Suprapubic skin (tissue), 4 donors: ENCODE measurements at regions not wholly inside any gene's neighbourhood (a gene's known extent, or its start where the extent isn't known, plus 50 kb on each side); places are given as distances from the start of the nearest gene placed in this dataset.

Experiments
- DNase-seq, 2 donors: peaks; one replicate each; pipeline ENCODE4 v3.0.0-alpha.2; 2019; ENCODE audit warnings: low spot score in 2 of 2
- H3K27ac ChIP-seq: fragments of 200-600 bp; sonication (generic); one replicate; pipeline ENCODE4 v1.5.1; 2019
- H3K27me3 ChIP-seq: fragments of 200-600 bp; sonication (generic); one replicate; pipeline ENCODE4 v1.5.1; 2019
- H3K36me3 ChIP-seq: fragments of 200-600 bp; sonication (generic); one replicate; pipeline ENCODE4 v1.5.1; 2019
- H3K4me1 ChIP-seq: fragments of 200-600 bp; sonication (generic); one replicate; pipeline ENCODE4 v1.5.1; 2019
- H3K4me3 ChIP-seq: fragments of 200-600 bp; sonication (generic); one replicate; pipeline ENCODE4 v1.5.1; 2019; ENCODE audit warnings: mild to moderate bottlenecking
- H3K9me3 ChIP-seq: fragments of 200-600 bp; sonication (generic); one replicate; pipeline ENCODE4 v1.5.1; 2019
- EP300 ChIP-seq: sonication (generic); formaldehyde crosslinking; IDR thresholded peaks from one replicate; pipeline ENCODE4 v1.6.1; 2017; ENCODE audit warnings: antibody characterized with exemption
- POLR2A ChIP-seq, 2 donors: fragments of 450-650 bp; IDR thresholded peaks; one replicate each; pipeline ENCODE4 v1.6.1; 2017; ENCODE audit warnings: antibody characterized with exemption in 2 of 2, mild to moderate bottlenecking in 2 of 2, moderate library complexity in 2 of 2
- POLR2AphosphoS5 ChIP-seq, 3 donors: sonication (generic); formaldehyde crosslinking; IDR thresholded peaks; one replicate each; pipeline ENCODE4 v1.6.1; 2017; ENCODE audit warnings: antibody characterized with exemption in 3 of 3
- WGBS: methylation state at CpG from one replicate; pipeline ENCODE4 v1.1.5; 2018; 5-methylcytosine and 5-hydroxymethylcytosine counted together
- TF ChIP-seq, protein P1 (sequence below), 2 donors: fragments of 200-600 bp in 1 of 2; fragments of 450-650 bp in 1 of 2; sonication (generic) in 1 of 2; IDR thresholded peaks; one replicate each; pipeline ENCODE4 v1.5.1; 2016 to 2019; ENCODE audit warnings: antibody characterized with exemption in 2 of 2, mild to moderate bottlenecking in 1 of 2, moderate library complexity in 1 of 2

- TF ChIP-seq, protein P1, sequence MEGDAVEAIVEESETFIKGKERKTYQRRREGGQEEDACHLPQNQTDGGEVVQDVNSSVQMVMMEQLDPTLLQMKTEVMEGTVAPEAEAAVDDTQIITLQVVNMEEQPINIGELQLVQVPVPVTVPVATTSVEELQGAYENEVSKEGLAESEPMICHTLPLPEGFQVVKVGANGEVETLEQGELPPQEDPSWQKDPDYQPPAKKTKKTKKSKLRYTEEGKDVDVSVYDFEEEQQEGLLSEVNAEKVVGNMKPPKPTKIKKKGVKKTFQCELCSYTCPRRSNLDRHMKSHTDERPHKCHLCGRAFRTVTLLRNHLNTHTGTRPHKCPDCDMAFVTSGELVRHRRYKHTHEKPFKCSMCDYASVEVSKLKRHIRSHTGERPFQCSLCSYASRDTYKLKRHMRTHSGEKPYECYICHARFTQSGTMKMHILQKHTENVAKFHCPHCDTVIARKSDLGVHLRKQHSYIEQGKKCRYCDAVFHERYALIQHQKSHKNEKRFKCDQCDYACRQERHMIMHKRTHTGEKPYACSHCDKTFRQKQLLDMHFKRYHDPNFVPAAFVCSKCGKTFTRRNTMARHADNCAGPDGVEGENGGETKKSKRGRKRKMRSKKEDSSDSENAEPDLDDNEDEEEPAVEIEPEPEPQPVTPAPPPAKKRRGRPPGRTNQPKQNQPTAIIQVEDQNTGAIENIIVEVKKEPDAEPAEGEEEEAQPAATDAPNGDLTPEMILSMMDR (IDR thresholded peaks at IDR 0.05): no peak
- TF ChIP-seq POLR2AphosphoS5 (IDR thresholded peaks at IDR 0.05) (no peak), EP300 (no peak), POLR2A (IDR thresholded peaks at IDR 0.05) (no peak)
- Histone ChIP-seq H3K27me3 (no peaks in the 10 kb centered on the region), H3K4me3 (no peak overlapping the region), H3K9me3 (no peaks in the 10 kb centered on the region), H3K4me1 (no peaks in the 10 kb centered on the region), H3K27ac (no peak overlapping the region), H3K36me3 (no peaks in the 10 kb centered on the region)
- 65% methylated on average over 2 of the region's 2 CpGs for WGBS
- no peak for DNase-seq
Measured at GRCh38 chr14:54267172-54267571, 129.6 kb upstream of the CDKN3 start.

- Histone ChIP-seq H3K27me3 (no peaks in the 10 kb centered on the region), H3K4me1 (no peaks in the 10 kb centered on the region), H3K9me3 (no peaks in the 10 kb centered on the region), H3K4me3 (no peak overlapping the region), H3K27ac (no peak overlapping the region), H3K36me3 (no peaks in the 10 kb centered on the region)
- WGBS: 38% methylated on average over 5 of the region's 5 CpGs
- TF ChIP-seq, protein P1 (IDR thresholded peaks at IDR 0.05): no peak
- TF ChIP-seq POLR2AphosphoS5 (IDR thresholded peaks at IDR 0.05): no peak
- TF ChIP-seq POLR2A (IDR thresholded peaks at IDR 0.05): no peak
- no peak for TF ChIP-seq EP300
- DNase-seq: no peak
Measured at GRCh38 chr14:54275997-54276725, 120.6 kb upstream of the CDKN3 start.

DNA sequence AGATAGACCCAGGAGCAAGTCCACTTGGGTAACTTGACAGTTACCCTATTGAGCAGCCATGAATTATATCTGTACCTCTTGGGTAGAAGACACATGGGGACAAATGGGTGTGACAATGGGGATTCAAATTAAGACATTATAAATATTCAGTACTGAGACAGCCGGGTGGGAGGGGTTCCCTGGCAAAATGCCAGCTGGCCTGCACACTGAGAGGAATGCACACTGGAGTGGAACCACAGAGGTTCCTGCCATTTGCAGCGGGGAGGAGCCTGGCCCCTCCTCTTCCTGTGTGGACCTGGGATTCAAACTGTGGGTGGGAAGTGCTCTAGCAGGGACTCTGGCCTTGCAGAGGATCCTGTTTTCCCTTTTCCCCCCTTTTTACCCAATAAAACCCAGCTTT, 118.7 kb upstream of the CDKN3 start:
- no peaks in the 10 kb centered on the region for H3K9me3 ChIP-seq
- no peak for DNase-seq
- 46% methylated on average over 2 of the region's 2 CpGs for WGBS
- H3K4me3 ChIP-seq: no peak overlapping the region
- no peaks in the 10 kb centered on the region for H3K4me1 ChIP-seq
- H3K36me3 ChIP-seq: no peaks in the 10 kb centered on the region
- no peak for TF ChIP-seq EP300
- TF ChIP-seq, protein P1 (IDR thresholded peaks at IDR 0.05): no peak
- TF ChIP-seq POLR2AphosphoS5 (IDR thresholded peaks at IDR 0.05): no peak
- H3K27ac ChIP-seq: no peak overlapping the region
- H3K27me3 ChIP-seq: no peaks in the 10 kb centered on the region

DNA sequence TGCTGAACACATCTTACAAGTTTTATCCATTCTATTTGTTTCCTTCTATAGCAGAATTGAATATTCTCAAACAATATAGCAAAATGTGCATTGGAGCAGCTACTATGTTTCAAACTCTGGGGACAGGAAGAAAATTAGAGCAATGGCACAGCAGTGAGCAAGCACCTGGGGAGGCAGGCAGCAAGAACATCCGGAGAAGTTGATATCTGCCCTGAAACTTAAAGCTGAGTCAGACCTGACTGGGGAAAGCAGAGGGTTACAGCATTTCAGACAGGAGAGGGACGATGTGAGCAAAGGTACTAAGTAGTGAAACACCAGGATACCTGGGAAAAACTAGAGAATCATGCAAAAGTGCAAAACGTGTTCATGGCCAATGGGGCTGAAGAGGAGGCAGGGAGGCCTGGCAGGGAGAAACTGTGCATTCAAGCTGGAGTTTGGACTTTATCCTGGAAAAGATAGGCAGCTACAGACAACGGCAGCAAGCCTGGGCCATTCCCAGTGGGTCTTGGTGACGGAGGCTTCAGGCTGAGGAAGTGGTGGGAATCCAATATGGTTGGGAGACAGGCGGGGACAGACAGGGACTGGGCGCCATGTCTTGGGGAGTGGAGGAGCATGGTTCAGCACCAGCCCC, 118.0 kb upstream of the CDKN3 start:
- no peaks in the 10 kb centered on the region for H3K27me3 ChIP-seq
- H3K27ac ChIP-seq: no peak overlapping the region
- no peak for TF ChIP-seq POLR2AphosphoS5 (IDR thresholded peaks at IDR 0.05)
- TF ChIP-seq EP300: no peak
- no peak for TF ChIP-seq POLR2A (IDR thresholded peaks at IDR 0.05)
- TF ChIP-seq, protein P1 (IDR thresholded peaks at IDR 0.05): no peak
- no peak for DNase-seq
- no peaks in the 10 kb centered on the region for H3K4me1 ChIP-seq
- 89% methylated on average over 7 of the region's 7 CpGs for WGBS
- H3K9me3 ChIP-seq: no peaks in the 10 kb centered on the region
- H3K36me3 ChIP-seq: no peaks in the 10 kb centered on the region
- H3K4me3 ChIP-seq: no peak overlapping the region

DNA sequence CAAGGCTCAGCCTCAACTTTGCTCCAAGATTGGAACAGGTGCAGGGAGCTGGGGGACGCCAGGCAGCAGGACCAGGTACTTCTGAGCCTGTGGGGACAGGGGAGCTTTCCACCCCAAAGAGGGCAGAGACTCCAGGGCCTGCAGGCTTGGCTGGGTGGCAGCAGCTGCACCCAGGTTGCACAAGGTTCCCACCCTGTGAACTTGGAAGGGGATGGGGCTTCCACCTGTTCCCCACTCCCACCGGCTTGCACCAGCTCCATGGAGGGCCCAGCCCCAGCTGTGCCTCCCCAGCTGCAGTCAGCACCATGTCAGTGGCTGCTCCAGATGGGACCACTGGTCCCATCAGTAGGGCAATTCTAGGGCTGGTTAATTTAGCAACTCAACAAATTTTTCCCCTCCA, 114.0 kb upstream of the CDKN3 start:
- TF ChIP-seq POLR2AphosphoS5 (IDR thresholded peaks at IDR 0.05) (no peak), EP300 (no peak), POLR2A (IDR thresholded peaks at IDR 0.05) (no peak)
- TF ChIP-seq, protein P1 (IDR thresholded peaks at IDR 0.05): no peak
- Histone ChIP-seq H3K27me3 (no peaks in the 10 kb centered on the region), H3K27ac (no peak overlapping the region), H3K36me3 (no peaks in the 10 kb centered on the region), H3K9me3 (no peaks in the 10 kb centered on the region), H3K4me3 (no peak overlapping the region), H3K4me1 (no peaks in the 10 kb centered on the region)
- no peak for DNase-seq
- WGBS: 80% methylated on average over 1 of the region's 2 CpGs
